Effector CD8-positive, alpha-beta T cell (primary cell): ENCODE measurements at regions not wholly inside any gene's neighbourhood (a gene's known extent, or its start where the extent isn't known, plus 50 kb on each side); places are given as distances from the start of the nearest gene placed in this dataset.
"Not testable (repeated sequence)": the region's sequence is repeated elsewhere in the genome, so short reads cannot be mapped to it uniquely, and the experiment has no call there.

Source experiments
- DNase-seq: peaks from one replicate; lab custom pipeline; 2025; lab: John Stamatoyannopoulos, UW

DNA sequence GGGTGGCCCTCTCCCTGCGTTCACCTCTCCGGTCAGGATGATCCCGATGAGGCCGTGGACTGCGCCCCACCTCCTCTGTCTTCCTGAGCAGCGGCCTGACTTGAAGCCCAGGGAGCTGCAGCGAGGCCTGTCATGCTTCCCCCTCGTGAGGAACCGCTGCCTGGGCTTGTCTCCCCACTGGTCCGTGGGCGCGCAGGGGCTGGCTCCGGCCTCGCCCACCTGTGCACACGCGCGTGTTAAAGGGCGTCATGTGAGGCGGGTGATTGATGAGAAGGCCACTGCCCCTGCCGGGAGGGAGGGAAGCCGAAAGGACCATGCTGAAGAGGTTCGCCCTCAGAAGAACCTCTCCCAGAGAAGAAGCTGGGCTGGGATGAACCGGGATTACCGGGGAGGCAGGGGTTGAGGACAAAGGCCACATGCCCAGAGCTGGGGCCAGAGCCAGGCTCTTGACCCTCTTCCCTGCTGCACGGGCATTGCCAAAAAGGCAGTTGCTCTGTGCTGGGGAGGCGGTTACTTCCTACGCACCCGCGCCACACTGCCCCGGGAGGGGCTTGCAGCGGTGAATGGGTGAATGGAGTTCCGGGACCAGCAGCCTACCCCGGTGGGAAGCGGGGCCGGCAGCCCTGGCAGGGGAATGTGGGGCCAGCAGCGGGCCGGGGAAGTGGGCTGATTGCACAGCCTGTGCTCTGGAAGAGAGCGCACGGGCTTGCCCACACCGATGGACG, 85.9 kb upstream of the GSE1 start:
- no peak for DNase-seq

DNA sequence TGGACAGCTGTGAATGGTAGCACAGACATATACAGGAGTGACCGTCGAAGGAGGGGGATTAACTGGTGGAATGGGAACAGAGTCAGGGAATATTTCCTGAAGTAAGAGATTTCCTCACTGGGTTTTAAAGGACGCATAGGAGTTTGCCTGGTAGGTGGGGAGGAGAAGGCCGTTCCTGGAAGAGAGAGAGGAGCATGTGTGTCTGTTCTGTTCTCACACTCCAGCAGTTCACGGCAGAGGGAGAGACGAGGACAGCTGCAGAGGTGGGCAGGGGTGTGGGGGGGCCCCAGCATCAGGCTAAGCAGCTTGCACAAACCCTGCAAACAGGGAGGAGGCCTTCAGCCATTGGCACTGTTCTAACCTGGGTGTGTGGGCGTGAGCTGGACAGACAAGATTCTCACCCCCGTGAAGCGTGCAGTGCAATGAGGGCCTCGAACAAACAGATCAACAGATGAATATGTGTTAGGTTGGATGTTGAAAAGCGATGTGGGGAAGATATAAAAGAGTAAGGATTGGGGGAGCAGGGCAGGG, 85.3 kb upstream of the GSE1 start:
- DNase-seq: no peak

DNA sequence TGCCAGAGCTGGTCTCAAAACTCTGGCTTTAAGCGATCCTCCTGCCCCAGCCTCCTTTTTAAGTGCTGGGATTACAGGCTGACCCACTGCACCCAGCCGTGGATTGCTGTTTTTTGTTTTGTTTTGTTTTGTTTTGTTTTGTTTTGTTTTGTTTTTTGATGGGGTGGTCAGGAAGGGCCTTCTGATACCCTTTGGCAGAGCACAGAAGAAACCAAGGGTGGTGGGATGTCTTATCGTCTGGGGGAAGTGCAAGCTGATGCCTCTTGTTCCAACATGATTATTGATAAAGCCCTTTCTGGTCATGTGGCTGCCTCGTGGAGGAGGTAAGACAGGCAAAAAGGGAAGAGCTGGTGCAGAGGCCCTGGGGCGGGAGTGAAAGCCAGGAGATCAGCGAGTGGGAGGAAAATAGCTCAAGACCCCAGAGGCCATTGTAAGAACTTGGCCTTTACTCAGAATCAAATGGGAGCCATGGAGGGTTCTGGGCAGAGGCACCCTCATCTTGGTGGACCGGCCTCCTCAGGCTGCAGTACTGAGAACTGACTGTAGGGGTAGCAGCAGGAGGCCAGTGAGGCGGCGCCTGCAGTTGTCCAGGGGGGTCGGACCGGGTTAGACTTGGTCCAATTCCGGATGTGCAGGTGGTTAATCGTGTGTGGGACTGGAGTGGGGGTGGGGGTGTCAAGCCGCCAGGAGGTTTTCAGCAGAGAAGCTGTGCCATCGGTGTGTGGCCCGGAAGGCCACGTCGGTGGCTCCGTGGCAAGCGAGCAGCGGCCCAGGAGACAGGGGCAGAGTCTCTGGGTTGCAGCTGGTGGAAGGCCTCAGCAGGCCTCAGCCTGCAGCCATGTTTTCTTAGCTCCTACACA, 84.4 kb upstream of the GSE1 start:
- DNase-seq: no peak

DNA sequence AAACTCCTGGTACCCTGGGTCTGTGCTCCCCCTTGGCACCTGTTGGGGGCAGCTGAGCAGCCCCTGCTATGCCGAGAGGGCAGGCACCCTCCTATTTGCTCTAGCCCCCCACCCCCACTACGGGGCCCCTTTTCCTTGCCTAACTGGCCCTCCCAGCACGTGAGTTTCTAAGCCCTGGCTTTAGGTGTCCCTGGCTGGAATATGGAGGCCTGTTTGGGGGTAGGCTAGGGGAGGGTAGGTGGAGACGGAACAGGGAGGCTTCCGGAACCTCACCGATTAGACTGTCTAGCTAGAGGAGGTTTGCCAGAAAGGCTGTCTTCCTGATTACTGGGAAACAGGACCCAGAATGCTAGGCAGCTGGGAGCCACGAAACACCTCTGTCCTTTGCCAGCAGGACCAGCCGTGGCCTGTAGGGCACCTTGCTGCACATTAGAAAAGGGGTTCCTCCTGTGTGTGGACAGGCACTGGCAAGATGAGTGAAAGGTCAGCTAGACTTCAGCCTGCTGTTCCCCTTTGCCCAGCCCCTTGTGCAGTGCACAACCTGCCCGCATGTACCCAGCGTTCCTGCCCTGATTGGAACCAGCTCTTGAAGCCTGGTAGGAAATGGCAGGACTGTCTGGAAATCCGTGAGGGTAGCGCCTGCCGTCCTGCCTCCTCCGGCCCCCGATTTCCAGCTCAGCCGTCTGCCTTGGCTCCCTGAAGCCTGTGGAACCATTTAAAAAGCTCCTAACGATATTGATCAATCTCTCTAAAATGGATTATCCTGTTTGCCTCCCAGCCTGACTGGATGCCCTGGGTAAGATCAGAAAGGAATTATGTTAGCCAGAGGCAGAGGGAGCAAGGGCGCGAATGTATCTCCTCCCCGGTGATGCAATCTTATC, 83.4 kb upstream of the GSE1 start:
- no peak for DNase-seq

DNA sequence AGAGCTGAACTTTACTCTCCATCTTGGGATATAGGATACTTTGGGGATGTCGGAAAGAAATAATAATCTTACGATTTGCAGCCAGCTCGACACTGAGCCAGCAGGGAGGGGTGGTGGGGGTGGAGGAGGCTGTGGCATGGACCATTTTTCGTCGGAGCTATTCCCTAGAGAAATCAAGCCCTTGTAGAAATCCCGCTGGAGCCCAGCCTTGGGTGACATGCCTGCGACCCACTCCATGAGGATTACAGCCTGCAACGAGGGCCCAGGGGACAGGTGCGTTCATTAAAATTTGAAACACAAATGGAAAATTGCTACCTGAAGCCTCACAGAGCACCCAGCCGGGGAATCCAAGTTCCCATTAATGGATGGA, 82.8 kb upstream of the GSE1 start:
- no peak for DNase-seq

DNA sequence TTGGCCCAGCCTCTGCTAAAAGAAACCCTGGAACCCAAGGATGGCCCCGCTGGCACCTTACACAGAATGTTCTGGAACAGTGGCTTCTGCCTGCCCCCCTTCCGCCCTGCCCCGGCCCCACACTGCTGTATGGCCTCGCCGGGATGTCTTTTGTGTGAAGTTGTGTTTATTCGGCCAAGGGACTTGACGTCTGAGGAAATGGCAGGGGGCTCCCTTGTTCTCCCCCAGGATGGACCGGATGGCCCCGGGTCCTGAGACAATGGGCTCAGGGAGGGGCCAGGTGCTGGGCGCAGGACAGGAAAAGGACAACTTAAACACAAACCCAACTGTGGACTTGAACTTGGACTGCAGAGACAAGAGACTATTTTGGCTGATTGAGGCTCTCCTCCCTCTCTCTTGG, 81.6 kb upstream of the GSE1 start:
- no peak for DNase-seq

DNA sequence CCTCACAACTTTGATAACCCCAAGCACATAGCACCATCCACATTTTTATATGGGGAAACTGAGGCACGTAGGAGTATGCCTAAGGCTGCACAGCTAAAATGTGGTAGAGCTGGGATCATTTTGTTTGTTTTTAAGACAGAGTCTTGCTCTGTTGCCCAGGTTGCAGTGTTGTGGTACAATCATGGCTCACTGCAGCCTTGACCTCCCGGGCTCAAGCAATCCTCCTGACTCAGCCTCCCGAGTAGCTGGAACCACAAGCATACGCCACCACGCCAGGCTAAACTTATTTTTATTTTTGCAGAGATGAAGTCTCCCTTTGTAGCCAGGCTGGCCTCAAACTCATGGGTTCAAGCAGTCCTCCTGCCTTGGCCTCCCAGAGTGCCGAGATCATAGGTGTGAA, 81.0 kb upstream of the GSE1 start:
- no peak for DNase-seq

DNA sequence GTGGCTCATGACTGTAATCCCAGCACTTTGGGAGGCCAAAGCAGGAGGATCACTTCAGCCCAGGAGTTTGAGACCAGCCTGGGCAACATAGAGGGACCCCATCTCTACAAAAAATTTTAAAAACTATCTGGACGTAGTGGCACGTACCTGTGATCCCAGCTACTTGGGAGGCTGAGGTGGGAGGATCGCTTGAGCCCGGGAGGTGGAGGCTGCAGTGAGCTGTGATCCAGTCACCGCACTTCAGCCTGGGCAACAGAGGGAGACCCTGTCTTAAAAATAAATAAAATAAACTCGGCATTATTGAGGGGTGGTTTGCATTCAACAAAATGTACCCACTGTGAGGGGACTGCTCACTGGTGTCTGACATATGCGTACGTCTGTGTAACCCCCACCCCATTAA, 79.5 kb upstream of the GSE1 start:
- DNase-seq: not testable (repeated sequence)

DNA sequence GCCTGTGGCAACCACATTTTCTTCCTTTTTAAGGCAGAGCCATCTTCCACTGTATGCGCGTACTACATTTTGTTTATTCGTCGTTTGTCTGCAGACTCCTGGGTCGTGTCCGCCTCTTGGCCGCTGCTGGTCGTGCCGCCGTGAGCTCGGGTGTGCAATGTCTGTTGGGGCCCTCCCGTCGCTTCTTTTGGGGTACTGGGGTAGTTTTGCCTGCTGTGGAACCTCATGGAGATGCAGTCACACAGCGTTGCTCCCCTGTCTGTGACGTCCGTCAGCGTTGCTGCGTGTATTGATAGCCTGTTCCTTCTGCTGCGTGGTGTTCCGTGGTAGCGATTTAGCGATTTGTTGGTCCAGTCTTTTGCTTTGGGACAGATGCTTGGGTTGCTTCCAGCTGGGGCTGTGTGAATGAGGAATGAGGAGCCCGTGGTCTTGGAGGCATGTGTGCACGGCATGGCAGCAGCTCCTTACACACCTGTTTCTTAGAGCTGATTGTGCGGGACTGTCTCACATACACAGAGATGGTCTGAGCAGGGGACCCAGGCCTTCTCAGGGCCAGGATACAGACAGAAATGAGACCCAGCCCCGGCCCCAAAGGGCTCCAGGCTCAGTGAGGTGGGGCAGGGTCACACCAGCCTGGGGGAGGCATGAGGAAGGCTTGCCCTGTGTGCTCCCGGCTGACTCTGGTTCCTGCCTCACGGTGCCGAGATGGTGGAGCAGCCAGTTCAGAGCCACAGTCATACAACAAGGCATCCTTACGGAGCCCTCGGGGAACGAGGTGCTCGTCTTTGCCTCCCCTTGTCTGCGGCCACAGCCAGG, 78.4 kb upstream of the GSE1 start:
- DNase-seq: no peak

DNA sequence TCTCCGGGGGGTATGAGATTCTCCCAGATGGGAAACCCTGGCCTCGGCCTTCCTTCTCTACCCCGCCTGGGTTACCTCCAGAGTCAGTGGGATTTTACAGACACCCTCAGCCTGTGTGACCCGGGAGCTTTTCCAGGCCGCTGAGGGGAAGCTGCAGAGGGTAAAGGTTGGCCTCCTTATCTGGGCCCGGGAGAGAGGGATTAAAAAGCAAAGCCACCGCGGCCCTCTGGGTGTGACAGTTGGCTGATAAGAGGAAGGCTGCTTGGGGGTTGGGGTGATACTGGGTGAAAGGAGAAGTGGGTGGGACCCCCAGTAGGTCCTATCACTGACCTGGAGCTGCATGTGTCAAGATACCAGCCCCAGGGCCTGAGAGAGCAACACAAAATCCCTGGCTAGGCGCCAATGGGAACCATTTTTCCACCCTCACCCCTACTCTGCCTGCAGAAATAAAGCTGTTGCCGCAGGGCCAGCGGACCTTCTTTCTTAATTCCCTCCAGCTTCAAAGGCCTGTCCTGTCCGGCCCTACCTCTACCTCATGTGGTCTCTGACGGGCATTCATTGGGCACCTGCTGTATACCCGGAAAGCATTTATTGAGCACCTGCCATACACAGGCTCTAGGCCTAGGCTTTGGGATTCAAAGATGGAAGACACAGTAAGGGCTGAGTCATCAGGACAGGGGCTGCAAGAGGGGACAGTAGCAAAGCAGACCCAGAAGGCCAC, 77.6 kb upstream of the GSE1 start:
- no peak for DNase-seq

DNA sequence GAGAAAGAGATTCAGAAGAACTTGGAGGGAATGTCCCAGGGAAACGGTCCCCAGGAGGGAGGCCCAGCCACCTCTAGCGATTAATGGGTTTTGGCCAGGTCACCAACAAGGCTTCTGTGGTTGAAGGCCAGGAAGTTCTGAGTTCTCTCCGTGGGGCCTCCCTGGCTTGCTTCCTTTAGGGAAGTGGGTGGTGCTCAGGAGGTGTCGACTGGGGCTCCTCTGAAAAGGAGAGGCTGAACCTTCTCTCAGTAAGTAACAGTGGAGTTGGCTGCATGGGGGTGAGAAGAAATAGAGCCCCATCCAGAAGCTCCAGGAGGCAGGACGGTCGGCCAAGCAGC, 77.1 kb upstream of the GSE1 start:
- DNase-seq: no peak

DNA sequence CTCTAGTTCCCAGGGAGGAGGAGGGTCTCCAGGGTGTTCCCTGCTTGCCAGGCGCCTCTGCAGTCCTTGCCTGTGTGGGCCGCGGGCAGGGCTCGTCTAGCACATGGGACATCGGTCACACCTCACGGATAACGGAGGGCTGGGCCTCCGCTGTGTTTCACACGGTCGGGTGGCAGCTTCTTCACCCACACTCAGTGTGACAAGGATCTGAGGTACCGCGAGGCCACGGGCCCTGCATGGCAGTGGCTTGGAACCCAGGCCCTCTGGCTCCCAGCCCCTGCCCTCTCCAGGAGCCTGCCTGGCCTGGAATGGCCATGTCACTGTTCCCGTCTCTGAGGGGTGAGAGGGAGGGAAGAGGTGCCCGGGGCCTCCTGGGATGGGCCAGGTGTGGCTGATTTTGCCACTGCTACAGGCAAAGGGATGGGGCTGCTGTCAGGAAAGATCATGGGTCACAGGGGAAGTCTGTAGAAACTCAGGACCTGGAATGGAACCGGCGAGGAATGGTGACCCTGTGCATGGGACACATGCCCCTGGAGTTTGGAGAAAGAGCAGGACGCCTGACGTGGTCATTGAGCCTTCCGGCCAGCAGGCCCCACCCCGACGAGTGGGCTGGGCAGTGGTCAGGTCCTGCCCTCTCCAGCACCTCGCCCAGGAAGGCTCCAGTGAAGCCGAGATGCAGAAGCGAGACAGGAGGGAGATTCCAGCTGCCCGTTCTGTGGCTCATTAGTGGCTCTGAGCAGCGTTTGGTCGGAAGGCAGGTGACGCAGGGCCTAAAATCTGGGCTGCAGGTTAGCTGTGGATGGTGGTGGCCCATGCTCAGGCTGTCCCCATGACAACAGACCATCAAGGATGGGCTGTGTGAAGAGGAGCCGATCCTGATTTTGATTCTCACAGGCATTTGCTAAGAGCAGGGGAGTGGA, 76.5 kb upstream of the GSE1 start:
- no peak for DNase-seq

DNA sequence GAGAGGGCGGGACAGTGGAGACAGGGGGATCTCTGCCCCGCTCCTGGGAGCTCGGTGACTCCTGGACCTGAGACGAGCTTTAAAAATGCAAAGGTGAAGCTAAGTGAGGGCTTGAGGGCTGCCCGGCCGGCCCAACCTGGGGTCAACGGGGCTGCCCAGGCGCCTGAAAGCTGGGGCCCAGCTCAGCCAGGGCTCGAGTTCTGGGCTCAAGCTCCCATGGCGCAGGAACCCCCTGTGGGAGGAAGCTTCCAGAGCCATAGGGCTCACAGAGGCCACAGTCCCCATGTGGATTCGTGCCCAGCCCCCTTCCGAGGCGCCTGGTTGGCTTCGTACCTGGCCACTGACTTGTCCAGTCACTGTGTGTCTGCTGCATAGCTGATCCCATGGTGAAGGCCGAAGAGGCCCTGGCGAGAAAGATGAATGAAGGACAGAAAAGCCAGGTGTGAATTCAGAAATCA, 75.8 kb upstream of the GSE1 start:
- DNase-seq: no peak

DNA sequence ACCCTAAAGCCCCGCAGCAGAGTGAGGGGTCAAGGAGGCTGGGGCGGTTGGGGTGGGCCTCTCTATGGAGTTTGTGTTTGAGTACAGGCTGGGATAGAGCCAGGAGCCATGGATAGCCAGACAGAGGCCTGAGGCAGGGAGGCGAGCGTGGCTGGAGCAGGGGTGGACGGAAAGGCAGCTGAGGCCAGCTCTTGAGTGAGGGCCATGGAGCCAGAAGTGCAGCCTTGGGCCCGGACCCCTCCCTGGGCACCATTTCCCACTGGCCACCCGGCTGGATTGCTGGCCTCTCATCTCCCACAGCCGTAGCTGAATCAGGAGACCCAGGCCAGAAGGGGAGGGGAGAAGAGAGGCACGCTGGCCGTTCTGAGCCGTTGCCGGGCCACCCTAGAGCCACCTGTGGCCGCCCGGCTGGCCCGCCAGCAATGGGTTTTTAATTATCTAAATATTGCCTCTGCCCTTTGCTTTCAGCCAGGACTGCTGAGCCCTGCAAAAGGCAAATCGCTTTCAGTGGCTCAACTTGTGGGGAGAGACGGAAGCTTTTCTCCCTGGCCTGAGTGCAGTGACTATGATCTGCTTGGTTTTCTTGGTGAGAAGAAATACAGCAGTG, 75.2 kb upstream of the GSE1 start:
- no peak for DNase-seq

DNA sequence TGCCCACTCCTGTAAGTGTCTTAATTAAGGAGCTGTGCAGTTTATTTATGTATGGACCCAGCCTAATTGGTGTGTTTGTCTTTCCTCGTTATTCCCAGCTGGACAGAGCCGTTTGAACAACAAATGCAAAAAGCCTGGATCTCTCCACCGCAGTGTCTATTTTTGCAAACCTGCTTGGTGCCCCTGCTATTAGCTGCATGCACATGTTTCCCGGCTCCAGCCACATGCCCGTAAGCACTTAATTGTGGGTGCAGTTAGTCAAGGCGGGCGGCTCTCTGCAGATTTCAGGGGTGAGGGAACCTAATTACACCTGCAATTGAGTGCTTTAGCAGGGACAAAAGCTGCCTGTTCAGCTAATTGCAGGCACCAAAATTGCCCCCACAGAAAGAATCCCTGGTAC, 74.0 kb upstream of the GSE1 start:
- DNase-seq: no peak

DNA sequence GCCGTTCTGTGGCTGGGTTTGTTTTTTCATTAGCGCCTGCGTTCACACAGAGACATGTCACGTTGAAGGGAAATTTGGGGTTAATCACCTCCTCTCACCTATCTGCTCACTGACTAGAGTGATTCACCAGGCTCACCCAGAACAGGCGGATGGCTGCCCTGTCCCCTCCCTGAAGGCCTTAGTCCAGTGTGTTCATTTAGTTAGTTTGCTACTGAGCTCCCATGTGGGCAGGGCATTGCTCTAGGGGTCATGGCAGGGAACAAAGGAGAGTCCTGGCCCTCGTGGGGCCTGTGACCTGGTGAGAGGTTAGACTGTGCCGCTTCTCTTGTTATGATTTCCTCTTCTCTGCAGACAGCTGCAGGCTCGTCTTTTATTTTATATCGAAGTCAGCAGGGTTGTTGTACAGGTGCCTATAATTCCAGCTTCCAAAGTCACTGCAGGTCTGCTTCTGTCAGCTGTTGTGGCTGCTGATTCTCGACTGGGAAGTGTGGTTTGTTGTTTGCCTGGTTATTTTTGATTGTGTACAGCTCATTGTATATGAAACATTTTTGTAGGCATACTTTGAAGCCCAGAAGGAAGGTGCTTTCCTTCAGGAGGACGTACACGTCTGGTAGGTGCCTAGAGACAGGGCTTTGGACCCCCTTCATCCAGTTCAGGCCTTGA, 73.4 kb upstream of the GSE1 start:
- no peak for DNase-seq

DNA sequence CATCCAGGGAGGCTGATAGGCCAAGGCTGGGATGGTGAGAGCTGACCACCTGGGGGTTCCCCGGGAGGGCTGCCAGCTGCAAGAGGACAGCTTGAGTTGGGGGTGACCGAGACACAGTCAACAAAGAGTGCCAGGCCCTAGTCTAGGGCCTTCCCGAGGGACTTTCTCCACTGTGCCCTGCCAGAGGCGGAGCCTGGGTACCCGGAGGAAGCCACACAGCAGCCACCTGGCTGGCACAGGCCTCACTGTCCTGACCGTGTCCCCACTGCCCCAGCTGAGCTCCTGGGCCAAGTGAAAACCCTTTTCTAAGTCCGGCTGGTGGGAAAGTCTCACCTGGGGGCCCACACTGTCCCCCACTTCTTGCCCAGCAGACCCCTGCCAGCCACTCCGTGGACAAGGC, 71.9 kb upstream of the GSE1 start:
- no peak for DNase-seq

DNA sequence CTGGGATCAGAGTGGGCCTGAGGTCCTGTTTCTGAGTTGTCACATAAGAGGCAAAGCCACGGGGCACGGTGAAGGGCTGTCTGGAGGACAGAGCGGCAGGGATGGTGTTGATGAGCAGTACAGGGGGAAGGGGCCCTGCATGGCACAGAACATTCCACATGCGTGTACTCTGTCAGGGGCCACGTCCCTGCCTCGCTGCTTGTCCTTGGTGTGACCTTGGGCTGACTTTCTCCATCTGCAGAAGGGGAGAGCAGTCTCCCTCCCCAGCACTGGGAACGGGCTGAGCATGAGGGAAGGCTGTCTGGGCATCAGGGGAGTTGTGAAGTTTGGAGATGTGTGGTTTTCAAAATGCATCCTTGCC, 71.5 kb upstream of the GSE1 start:
- no peak for DNase-seq
